ENCODE measurements at regions not wholly inside any gene's neighbourhood (a gene's known extent, or its start where the extent isn't known, plus 50 kb on each side); places are given as distances from the start of the nearest gene placed in this dataset.
"Not testable (repeated sequence)": the region's sequence is repeated elsewhere in the genome, so short reads cannot be mapped to it uniquely, and the experiment has no call there.

- not testable (repeated sequence) for TF ChIP-seq POLR2A, POLR2AphosphoS5, SPI1 (IDR thresholded peaks at IDR 0.05; ENCODE audit: low read depth, low read length)
Observed at GRCh38 chr6:168379579-168379978, 60.0 kb upstream of the DACT2 start.
